Left ventricle myocardium inferior (tissue), 1 donor: ENCODE measurements at regions not wholly inside any gene's neighbourhood (a gene's known extent, or its start where the extent isn't known, plus 50 kb on each side); places are given as distances from the start of the nearest gene placed in this dataset.

Source experiments
- DNase-seq: peaks from one replicate; pipeline ENCODE4 v3.0.0-alpha.2; 2020
- H3K27ac ChIP-seq: fragments of 200-600 bp; replicated peaks from 2 replicates; pipeline ENCODE4 v1.8.0; 2021
- H3K27me3 ChIP-seq: fragments of 200-600 bp; 2 replicates; pipeline ENCODE4 v1.8.0; 2021; ENCODE audit warnings: low read depth
- H3K36me3 ChIP-seq: fragments of 200-600 bp; 2 replicates; pipeline ENCODE4 v1.8.0; 2021
- H3K4me1 ChIP-seq: fragments of 200-600 bp; 2 replicates; pipeline ENCODE4 v1.8.0; 2021
- H3K4me3 ChIP-seq: fragments of 200-600 bp; 2 replicates; pipeline ENCODE4 v1.8.0; 2021; ENCODE audit warnings: mild to moderate bottlenecking, moderate library complexity
- H3K9me3 ChIP-seq: fragments of 200-600 bp; replicated peaks from 2 replicates; pipeline ENCODE4 v1.8.0; 2021
- CTCF ChIP-seq: fragments of 200-600 bp; IDR thresholded peaks from 2 replicates; pipeline ENCODE4 v1.8.0; 2021; ENCODE audit warnings: antibody characterized with exemption, mild to moderate bottlenecking, borderline replicate concordance
- intact Hi-C: fragments of 100-400 bp; cut with micrococcal nuclease; formaldehyde crosslinking; loops from one replicate; pipeline ENCODE4 v1.11.0; 2022
- donor health status: DM: no; HTN: yes; CAD: no; lungs with severe emphysema.

- H3K27me3 ChIP-seq = no peaks in the 10 kb centered on the region
- DNase-seq = no peak
- H3K27ac ChIP-seq = peak overlapping the region; percentile 58
- peak overlapping the region; percentile 31 for H3K4me3 ChIP-seq
- no peaks in the 10 kb centered on the region for H3K36me3 ChIP-seq
- peaks cover 46% of the 10 kb centered on the region for H3K4me1 ChIP-seq
- no peaks in the 10 kb centered on the region for H3K9me3 ChIP-seq
- intact Hi-C loops = no loop called here
- TF ChIP-seq CTCF = no peak
Measured at GRCh38 chr3:152203652-152204051, 65.1 kb upstream of the MBNL1 start.

- intact Hi-C loops = no loop called here
- no peaks in the 10 kb centered on the region for H3K27me3 ChIP-seq
- peak overlapping the region; percentile 58 for H3K27ac ChIP-seq
- no peak for TF ChIP-seq CTCF
- H3K4me3 ChIP-seq = peak overlapping the region; percentile 31
- no peaks in the 10 kb centered on the region for H3K9me3 ChIP-seq
- DNase-seq = no peak
- H3K4me1 ChIP-seq = peaks cover 46% of the 10 kb centered on the region
- no peaks in the 10 kb centered on the region for H3K36me3 ChIP-seq
Measured at GRCh38 chr3:152204218-152204617, 64.5 kb upstream of the MBNL1 start.

GRCh38 chr3:152205097-152205593 is 63.6 kb upstream of the MBNL1 start:
- Histone ChIP-seq H3K4me1 (peaks cover 37% of the 10 kb centered on the region), H3K4me3 (peak overlapping the region; percentile 31), H3K27me3 (no peaks in the 10 kb centered on the region), H3K9me3 (no peaks in the 10 kb centered on the region), H3K27ac (peak overlapping the region; percentile 21), H3K36me3 (no peaks in the 10 kb centered on the region)
- intact Hi-C loops = no loop called here
- no peak for TF ChIP-seq CTCF
- DNase-seq = no peak

GRCh38 chr3:152206243-152206760 is 62.4 kb upstream of the MBNL1 start:
- no peak for TF ChIP-seq CTCF
- H3K27ac ChIP-seq = no peak overlapping the region
- H3K27me3 ChIP-seq = no peaks in the 10 kb centered on the region
- peaks cover 28% of the 10 kb centered on the region for H3K4me1 ChIP-seq
- DNase-seq = no peak
- intact Hi-C loops = no loop called here
- H3K36me3 ChIP-seq = no peaks in the 10 kb centered on the region
- H3K9me3 ChIP-seq = no peaks in the 10 kb centered on the region
- no peak overlapping the region for H3K4me3 ChIP-seq

- H3K27ac ChIP-seq = no peak overlapping the region
Measured at GRCh38 chr3:152208439-152208838, 60.3 kb upstream of the MBNL1 start.

More at GRCh38 chr3:152208439-152208838, 60.3 kb upstream of the MBNL1 start:
- Histone ChIP-seq H3K4me3 (no peak overlapping the region), H3K27me3 (no peaks in the 10 kb centered on the region), H3K9me3 (no peaks in the 10 kb centered on the region), H3K36me3 (no peaks in the 10 kb centered on the region), H3K4me1 (peaks cover 14% of the 10 kb centered on the region)
- no peak for TF ChIP-seq CTCF
- intact Hi-C loops = no loop called here
- no peak for DNase-seq
